DOHH2 (cell line): ENCODE measurements at regions not wholly inside any gene's neighbourhood (a gene's known extent, or its start where the extent isn't known, plus 50 kb on each side); places are given as distances from the start of the nearest gene placed in this dataset.

Experiments used
- CTCF ChIP-seq: fragments of 200-600 bp; sonication (generic); IDR thresholded peaks from one replicate; pipeline ENCODE4 v1.5.1; 2014; ENCODE audit warnings: antibody characterized with exemption, mild to moderate bottlenecking, low read depth, low read length; ENCODE audit not compliant: poor library complexity, severe bottlenecking
- EZH2phosphoT487 ChIP-seq: fragments of 200-600 bp; sonication (generic); IDR thresholded peaks from 2 replicates; pipeline ENCODE4 v1.6.1; 2017; ENCODE audit warnings: borderline replicate concordance, mild to moderate bottlenecking, antibody characterized with exemption, low read length, moderate library complexity, mixed read lengths

GRCh38 chr9:106218427-106218826 lies 524.1 kb downstream of the TMEM38B start:
- TF ChIP-seq CTCF (no peak), EZH2phosphoT487 (no peak)
